HG03064 (cell line): ENCODE measurements at regions not wholly inside any gene's neighbourhood (a gene's known extent, or its start where the extent isn't known, plus 50 kb on each side); places are given as distances from the start of the nearest gene placed in this dataset.

ENCODE experiments used
- ATAC-seq: cut with Tn5 transposase; IDR thresholded peaks from one replicate; pipeline ENCODE4 v1.9.1; 2021; ENCODE audit warnings: low read depth; ENCODE audit not compliant: unreplicated experiment

DNA sequence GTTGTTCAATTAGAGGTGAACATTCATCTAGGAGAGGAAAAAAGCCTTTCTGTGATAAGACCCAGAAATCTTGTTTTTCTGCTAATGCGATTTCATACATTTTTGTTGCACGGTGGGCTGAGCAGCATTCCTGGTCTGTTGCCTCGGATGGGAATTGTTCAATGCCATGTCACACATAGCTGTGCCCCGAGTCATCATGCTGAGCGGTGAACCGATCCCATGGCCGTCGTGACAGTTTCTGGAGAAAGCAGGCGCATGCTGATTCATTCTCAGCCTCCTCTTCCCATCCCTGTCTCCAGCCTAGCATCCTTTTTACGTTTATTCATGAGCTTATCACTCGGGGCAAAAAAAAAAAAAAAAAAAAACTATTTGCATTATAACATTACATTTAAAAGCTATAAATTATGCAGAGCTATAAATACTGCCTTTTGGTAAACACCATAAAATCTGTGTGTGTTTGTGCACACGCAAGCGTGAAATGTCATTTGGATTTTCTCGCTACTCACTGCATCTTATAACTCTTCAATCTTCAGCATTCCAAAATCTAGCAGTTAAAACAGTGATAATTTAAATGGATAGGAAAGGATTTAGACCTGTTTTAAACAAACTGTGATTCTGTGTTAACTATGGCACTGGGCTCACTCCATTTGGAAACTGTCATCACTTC lies 58.9 kb upstream of the IFNGR1 start:
- no peak for ATAC-seq

GRCh38 chr6:137272403-137272802 lies 53.2 kb upstream of the IFNGR1 start:
- ATAC-seq: no peak

DNA sequence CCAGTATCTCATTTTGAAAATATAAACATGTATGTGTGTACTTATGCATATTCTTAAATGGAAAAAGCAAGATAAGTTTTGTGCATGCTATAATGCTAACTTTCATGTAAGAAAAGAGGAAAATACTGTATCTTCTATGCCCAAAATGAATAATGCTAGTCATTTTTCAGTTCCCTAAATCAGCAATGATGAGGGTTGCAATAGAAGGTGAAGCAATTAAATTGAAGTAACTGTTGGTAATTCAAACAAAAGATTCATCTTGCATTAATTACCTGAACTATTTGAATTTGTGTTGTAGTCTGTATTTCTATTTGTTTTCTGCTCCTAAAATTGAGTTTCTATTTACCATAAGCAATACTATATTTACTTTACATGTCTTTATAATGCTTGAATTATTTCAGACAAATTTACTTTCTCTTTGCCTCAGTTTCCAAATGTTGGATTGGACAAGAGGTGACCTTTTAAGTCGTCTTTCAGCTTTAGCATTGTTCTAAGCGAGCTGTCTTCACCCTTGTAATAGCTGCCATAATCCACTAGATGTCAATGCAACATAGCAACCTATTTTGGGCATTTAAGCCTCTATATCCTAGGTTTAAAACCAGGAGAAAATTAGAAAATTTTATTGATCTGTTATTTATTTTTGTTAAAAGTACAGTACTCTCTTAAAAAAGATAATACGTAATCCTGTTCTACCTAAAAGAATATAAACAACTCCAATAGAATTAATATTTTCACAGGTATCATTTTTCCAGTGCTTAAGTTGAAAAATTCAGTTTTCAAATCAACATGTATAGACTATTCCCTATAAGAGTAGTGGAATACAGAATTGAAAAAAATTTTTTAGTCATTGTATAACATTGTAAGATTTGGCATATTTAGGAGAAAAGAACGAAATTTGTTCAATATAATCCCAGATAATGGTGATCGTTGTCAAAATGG lies 52.3 kb upstream of the IFNGR1 start:
- ATAC-seq: peak; percentile 59

- no peak for ATAC-seq
Observed at GRCh38 chr6:137269803-137270202, 50.6 kb upstream of the IFNGR1 start.

DNA sequence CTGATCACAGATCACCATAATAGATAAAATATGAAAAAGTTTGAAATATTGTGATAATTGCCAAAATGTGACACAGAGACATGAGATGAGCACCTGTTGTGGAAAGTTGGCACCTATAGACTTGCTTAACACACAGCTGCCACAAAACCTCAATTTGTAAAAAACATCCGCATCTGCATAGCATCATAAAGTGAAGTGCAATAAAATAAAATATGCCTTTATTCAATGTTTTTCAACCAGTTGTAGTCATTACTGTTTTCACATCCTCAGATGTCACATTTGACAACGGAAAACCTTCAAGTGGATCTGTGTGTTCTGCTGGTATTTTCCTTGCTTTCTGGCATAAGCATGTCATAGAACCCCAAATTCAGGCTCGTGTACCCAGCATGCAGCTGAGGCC lies 50.2 kb upstream of the IFNGR1 start:
- no peak for ATAC-seq
